T-cell (primary cell): ENCODE measurements at regions not wholly inside any gene's neighbourhood (a gene's known extent, or its start where the extent isn't known, plus 50 kb on each side); places are given as distances from the start of the nearest gene placed in this dataset.

Source experiments
- ATAC-seq, 4 experiments: fragments of 200-7000 bp in 3 of 4; fragments of 150-1000 bp in 1 of 4; cut with Tn5 transposase; replicated peaks in 1 of 4; 1 replicate in 3 of 4; 2 replicates in 1 of 4; pipeline ENCODE4 v1.10.0; 2021; ENCODE audit warnings: moderate library complexity in 3 of 4, mild to moderate bottlenecking in 2 of 4, moderate number of reproducible peaks in 1 of 4
- CTCF ChIA-PET, 2 donors: fragments of 300-600 bp; sonication (Branson Sonifier 250); formaldehyde crosslinking; loops; one replicate each; lab custom pipeline; 2022; ENCODE audit warnings: antibody characterized with exemption in 2 of 2; lab: Charles Lee
- POLR2A ChIA-PET, 2 donors: fragments of 300-600 bp; sonication (Branson Sonifier 250); formaldehyde crosslinking; loops; one replicate each; lab custom pipeline; 2022; ENCODE audit warnings: antibody characterized with exemption in 2 of 2; lab: Charles Lee
- DNase-seq, 35 experiments: peaks; one replicate each; pipeline versions ENCODE4 v3.0.0 to v3.0.0-alpha.2; 2013 to 2023
- H3K27ac ChIP-seq: one replicate; pipeline ENCODE4 v1.5.1; 2013; ENCODE audit warnings: low read length
- H3K27me3 ChIP-seq, 2 experiments: replicated peaks in 1 of 2; 1 replicate in 1 of 2; 2 replicates in 1 of 2; pipeline versions ENCODE4 v1.6.1 to v1.7.0; 2013; ENCODE audit warnings: low read length in 1 of 2, mixed read lengths in 1 of 2; ENCODE audit not compliant: control insufficient read depth in 2 of 2, insufficient read depth in 2 of 2; ENCODE audit errors: extremely low read depth in 1 of 2
- H3K36me3 ChIP-seq, 2 donors: 1 replicate in 1 of 2; 2 replicates in 1 of 2; pipeline versions ENCODE4 v1.6.1 to v1.7.0; 2013; ENCODE audit warnings: low read length in 1 of 2; ENCODE audit not compliant: control insufficient read depth in 2 of 2, insufficient read depth in 1 of 2; ENCODE audit errors: extremely low read depth in 1 of 2
- H3K4me1 ChIP-seq, 2 experiments: 1 replicate in 1 of 2; 2 replicates in 1 of 2; pipeline versions ENCODE4 v1.6.1 to v1.7.0; 2013; ENCODE audit warnings: low read length in 2 of 2, mixed read lengths in 1 of 2; ENCODE audit not compliant: insufficient read depth in 2 of 2, control insufficient read depth in 1 of 2; ENCODE audit errors: extremely low read depth in 1 of 2
- H3K4me3 ChIP-seq, 2 donors: 1 replicate in 1 of 2; 2 replicates in 1 of 2; pipeline versions ENCODE4 v1.5.1 to v1.7.0; 2013; ENCODE audit warnings: mild to moderate bottlenecking in 2 of 2, low read length in 1 of 2, moderate library complexity in 1 of 2; ENCODE audit not compliant: control insufficient read depth in 1 of 2; ENCODE audit errors: extremely low read depth in 1 of 2
- H3K9me3 ChIP-seq: 2 replicates; pipeline ENCODE4 v1.7.0; 2013
- H3K27ac Mint-ChIP-seq, 2 donors: one replicate each; pipeline ENCODE4 v1.8.0; 2020 to 2021; ENCODE audit warnings: mild to moderate bottlenecking in 2 of 2, mixed read lengths in 2 of 2
- H3K27me3 Mint-ChIP-seq, 2 donors: one replicate each; pipeline ENCODE4 v1.8.0; 2021 to 2022; ENCODE audit warnings: mixed read lengths in 2 of 2
- H3K36me3 Mint-ChIP-seq: one replicate; pipeline ENCODE4 v1.8.0; 2021; ENCODE audit warnings: mixed read lengths
- H3K4me1 Mint-ChIP-seq, 3 donors: one replicate each; pipeline ENCODE4 v1.8.0; 2020 to 2022; ENCODE audit warnings: mixed read lengths in 3 of 3, mild to moderate bottlenecking in 1 of 3
- H3K4me3 Mint-ChIP-seq, 3 donors: one replicate each; pipeline ENCODE4 v1.8.0; 2020 to 2022; ENCODE audit warnings: mild to moderate bottlenecking in 3 of 3, mixed read lengths in 3 of 3, moderate library complexity in 3 of 3
- H3K9me3 Mint-ChIP-seq, 3 donors: one replicate each; pipeline ENCODE4 v1.8.0; 2020 to 2022; ENCODE audit warnings: mixed read lengths in 3 of 3
- WGBS: methylation state at CpG from one replicate; pipeline ENCODE4 v1.1.5; 2013; ENCODE audit warnings: missing lambda C conversion rate; ENCODE audit not compliant: insufficient coverage; 5-methylcytosine and 5-hydroxymethylcytosine counted together

DNA sequence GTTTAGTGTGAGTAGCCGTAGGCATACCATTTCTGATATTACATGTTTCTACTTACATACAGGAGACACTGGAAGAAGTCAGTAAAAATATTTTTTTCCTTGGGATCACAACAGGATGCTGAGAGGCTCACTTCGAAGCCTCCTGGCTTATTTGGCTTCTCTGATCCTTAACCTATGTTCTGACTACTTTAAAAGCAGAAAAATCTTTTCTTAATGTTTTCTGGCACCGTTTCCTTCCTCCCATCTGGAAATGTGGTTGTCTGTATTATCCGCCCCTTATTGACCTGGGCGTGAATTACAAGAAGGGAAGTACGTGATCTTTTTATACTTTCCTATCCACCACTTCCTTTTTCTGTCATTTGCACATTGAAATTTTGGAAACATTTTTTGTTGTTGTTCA, 379.6 kb downstream of the COL12A1 start:
- Histone ChIP-seq H3K36me3 (no peaks in the 10 kb centered on the region), H3K4me3 (no peak overlapping the region), H3K27ac (no peak overlapping the region), H3K9me3 (no peaks in the 10 kb centered on the region), H3K27me3 (no peaks in the 10 kb centered on the region), H3K4me1 (no peaks in the 10 kb centered on the region)
- Mint-ChIP-seq H3K27me3 (no peaks in the 10 kb centered on the region), H3K4me3 (no peak overlapping the region), H3K27ac (no peak overlapping the region), H3K4me1 (no peaks in the 10 kb centered on the region), H3K9me3 (peaks cover 14 to 20% (median 18%) of the 10 kb centered on the region in 3 donors), H3K36me3 (no peaks in the 10 kb centered on the region)
- no peak for DNase-seq
- CTCF ChIA-PET, result no interaction called here
- no CpG with 5 or more reads among the region's 6 CpGs for WGBS
- POLR2A ChIA-PET, result no interaction called here
- ATAC-seq, result no peak

DNA sequence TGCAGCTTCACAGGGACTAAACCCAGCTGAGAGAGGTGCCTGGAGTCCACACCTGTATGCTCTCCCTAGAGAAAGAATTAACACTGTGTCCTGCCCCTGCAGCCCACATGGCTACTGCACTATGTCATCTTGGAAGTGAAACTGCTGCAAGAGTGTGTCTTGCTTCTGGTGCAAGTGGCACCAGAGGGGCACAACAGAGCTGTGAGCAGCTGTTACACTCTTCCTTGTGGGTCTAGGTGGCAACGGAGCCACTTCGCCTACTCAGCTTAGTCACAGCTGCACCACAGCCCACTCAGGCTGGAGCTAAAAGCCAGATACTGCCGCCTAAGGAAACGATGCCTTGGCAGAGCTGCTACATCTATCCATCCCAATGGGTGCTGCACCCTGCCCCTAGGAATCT, 391.4 kb downstream of the COL12A1 start:
- ChIA-PET POLR2A (no interaction called here), CTCF (no interaction called here)
- DNase-seq, result no peak

DNA sequence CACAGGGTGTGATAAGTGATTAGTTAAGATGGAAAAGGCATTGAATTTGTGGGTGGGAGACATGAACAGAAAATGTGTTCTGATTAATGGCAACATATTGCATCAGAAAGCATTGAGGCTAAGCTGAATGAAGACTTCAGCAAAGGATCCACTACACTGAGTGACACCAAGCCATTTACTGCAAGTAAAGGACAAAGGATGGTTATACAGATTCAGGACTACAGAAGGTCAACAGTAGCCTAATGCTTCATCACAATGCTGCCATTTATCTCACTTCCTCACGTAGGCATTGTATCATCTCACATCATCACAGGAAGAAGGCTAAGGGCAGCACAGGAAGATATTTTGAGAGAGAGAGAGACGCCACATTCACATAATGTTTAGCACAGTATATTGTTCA, 398.2 kb downstream of the COL12A1 start:
- H3K27me3 ChIP-seq, result no peaks in the 10 kb centered on the region
- ChIA-PET CTCF (no interaction called here), POLR2A (no interaction called here)
- no peaks in the 10 kb centered on the region for H3K27me3 Mint-ChIP-seq
- no peak overlapping the region for H3K27ac Mint-ChIP-seq
- no peaks in the 10 kb centered on the region for H3K36me3 Mint-ChIP-seq
- no peaks in the 10 kb centered on the region for H3K4me1 ChIP-seq
- no peaks in the 10 kb centered on the region for H3K4me1 Mint-ChIP-seq
- WGBS, result no CpG with 5 or more reads among the region's 2 CpGs
- no peak overlapping the region for H3K4me3 Mint-ChIP-seq
- DNase-seq (no peak), ATAC-seq (no peak)
- H3K36me3 ChIP-seq, result no peaks in the 10 kb centered on the region
- no peaks in the 10 kb centered on the region for H3K9me3 ChIP-seq
- no peak overlapping the region for H3K27ac ChIP-seq
- no peak overlapping the region for H3K4me3 ChIP-seq
- H3K9me3 Mint-ChIP-seq, result peaks cover 0 to 2% (median 0%) of the 10 kb centered on the region in 3 donors

More for the DNA sequence above, 391.4 kb downstream of the COL12A1 start:
- H3K4me3 ChIP-seq, result no peak overlapping the region
- H3K4me3 Mint-ChIP-seq, result no peak overlapping the region
- no peak for ATAC-seq
- H3K4me1 Mint-ChIP-seq, result no peaks in the 10 kb centered on the region
- H3K27me3 ChIP-seq, result no peaks in the 10 kb centered on the region
- H3K27ac ChIP-seq, result no peak overlapping the region
- peaks cover 10 to 27% (median 19%) of the 10 kb centered on the region in 3 donors for H3K9me3 Mint-ChIP-seq
- H3K27me3 Mint-ChIP-seq, result no peaks in the 10 kb centered on the region
- H3K9me3 ChIP-seq, result no peaks in the 10 kb centered on the region
- no peaks in the 10 kb centered on the region for H3K4me1 ChIP-seq
- H3K27ac Mint-ChIP-seq, result no peak overlapping the region
- WGBS, result 81% methylated on average over 4 of the region's 4 CpGs
- no peaks in the 10 kb centered on the region for H3K36me3 ChIP-seq
- H3K36me3 Mint-ChIP-seq, result no peaks in the 10 kb centered on the region

DNA sequence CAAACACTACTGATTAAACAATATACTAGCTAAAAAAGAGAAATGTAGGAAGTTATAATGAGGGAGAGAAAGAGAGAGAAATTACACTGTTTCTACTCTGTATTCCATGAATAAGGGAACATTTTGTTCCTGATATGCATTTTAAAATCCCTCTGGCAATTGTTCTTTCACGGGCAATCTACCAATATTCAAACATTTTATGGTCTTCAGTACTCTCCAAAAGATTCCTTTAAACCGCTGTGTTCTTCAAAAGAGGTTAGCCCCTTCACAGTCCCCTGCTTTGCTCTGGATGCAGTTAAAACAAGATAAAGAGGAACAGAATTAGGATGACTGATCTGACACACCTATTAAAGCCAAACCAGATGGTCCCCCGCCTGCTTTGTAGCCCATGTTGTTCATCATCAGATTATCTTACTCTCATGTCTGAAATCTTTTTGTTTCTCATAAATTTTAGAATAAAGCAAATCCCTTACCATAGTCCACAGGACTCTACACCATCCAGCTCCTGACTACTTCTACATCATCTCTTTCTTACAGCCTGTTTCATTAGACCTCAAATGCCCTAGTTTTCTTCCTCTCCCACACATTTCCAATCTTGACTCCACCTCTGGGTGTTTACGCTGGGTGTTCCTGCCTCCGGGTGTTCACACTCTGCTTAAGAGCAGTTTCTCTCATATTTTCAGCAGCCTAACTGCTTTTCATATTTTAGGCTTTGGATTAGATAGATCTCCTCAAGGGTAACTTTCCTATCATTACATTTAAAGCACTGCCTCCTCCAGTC, 399.7 kb downstream of the COL12A1 start:
- no peak for DNase-seq
- ATAC-seq, result no peak
- H3K36me3 Mint-ChIP-seq, result no peaks in the 10 kb centered on the region
- peaks cover 0 to 8% (median 5%) of the 10 kb centered on the region in 3 donors for H3K9me3 Mint-ChIP-seq
- whole genome bisulfite sequencing, result 50% methylated on average over 1 of the region's 5 CpGs
- no peak overlapping the region for H3K4me3 Mint-ChIP-seq
- H3K27ac Mint-ChIP-seq, result no peak overlapping the region
- Histone ChIP-seq H3K4me1 (no peaks in the 10 kb centered on the region), H3K27ac (no peak overlapping the region), H3K9me3 (no peaks in the 10 kb centered on the region), H3K27me3 (no peaks in the 10 kb centered on the region), H3K36me3 (no peaks in the 10 kb centered on the region), H3K4me3 (no peak overlapping the region)
- ChIA-PET POLR2A (no interaction called here), CTCF (no interaction called here)
- no peaks in the 10 kb centered on the region for H3K4me1 Mint-ChIP-seq
- H3K27me3 Mint-ChIP-seq, result no peaks in the 10 kb centered on the region

DNA sequence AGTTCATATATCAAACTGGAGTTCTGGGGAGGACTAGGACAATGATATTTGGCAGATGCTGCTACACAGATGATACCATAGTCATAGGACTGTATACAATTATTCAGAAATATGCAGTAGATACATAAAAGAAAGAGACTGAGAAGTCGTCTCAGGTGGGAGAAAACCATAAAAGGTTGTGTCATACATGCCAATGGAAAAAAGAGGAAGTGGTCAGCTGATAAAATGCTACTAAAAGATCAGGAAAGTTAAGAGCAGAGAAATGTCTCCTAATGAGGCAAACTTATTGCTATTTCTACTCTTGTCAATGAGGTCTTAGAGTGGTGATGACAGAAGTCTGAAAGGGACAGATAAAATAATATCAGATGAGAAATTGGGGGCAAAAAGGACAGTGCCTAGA, 407.6 kb downstream of the COL12A1 start:
- Histone ChIP-seq H3K4me1 (no peaks in the 10 kb centered on the region), H3K36me3 (no peaks in the 10 kb centered on the region), H3K27ac (no peak overlapping the region), H3K9me3 (no peaks in the 10 kb centered on the region), H3K27me3 (no peaks in the 10 kb centered on the region), H3K4me3 (no peak overlapping the region)
- no peaks in the 10 kb centered on the region for H3K27me3 Mint-ChIP-seq
- DNase-seq (no peak), ATAC-seq (no peak)
- no peaks in the 10 kb centered on the region for H3K36me3 Mint-ChIP-seq
- peaks cover 23 to 43% (median 28%) of the 10 kb centered on the region in 3 donors for H3K9me3 Mint-ChIP-seq
- ChIA-PET CTCF (no interaction called here), POLR2A (no interaction called here)
- WGBS, result no CpG with 5 or more reads among the region's 1 CpG
- no peak overlapping the region for H3K4me3 Mint-ChIP-seq
- no peaks in the 10 kb centered on the region for H3K4me1 Mint-ChIP-seq
- no peak overlapping the region for H3K27ac Mint-ChIP-seq

DNA sequence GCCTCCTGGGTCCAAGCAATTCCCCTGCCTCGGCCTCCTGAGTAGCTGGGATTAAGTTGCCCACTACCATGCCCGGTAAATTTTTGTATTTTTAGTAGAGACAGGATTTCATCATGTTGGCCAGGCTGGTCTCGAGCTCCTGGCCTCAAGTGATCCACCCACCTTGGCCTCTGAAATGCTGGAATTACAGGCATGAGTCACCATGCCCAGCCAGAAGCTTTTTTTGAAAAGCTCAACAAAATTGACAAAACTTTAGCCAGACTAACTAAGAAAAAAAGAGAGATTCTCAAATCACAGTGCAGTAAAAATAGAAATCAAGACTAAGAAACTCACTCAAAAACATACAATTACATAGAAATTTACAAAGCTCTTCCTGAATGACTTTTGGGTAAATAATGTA, 420.6 kb downstream of the COL12A1 start:
- Histone ChIP-seq H3K4me3 (no peak overlapping the region), H3K36me3 (no peaks in the 10 kb centered on the region), H3K9me3 (no peaks in the 10 kb centered on the region), H3K27ac (no peak overlapping the region), H3K27me3 (no peaks in the 10 kb centered on the region), H3K4me1 (no peaks in the 10 kb centered on the region)
- Mint-ChIP-seq H3K9me3 (peaks cover 5 to 19% (median 9%) of the 10 kb centered on the region in 3 donors), H3K36me3 (no peaks in the 10 kb centered on the region), H3K4me3 (no peak overlapping the region), H3K27ac (no peak overlapping the region), H3K4me1 (no peaks in the 10 kb centered on the region), H3K27me3 (no peaks in the 10 kb centered on the region)
- DNase-seq (no peak), ATAC-seq (no peak)
- ChIA-PET CTCF (no interaction called here), POLR2A (no interaction called here)
- WGBS, result no CpG with 5 or more reads among the region's 3 CpGs
